ENCODE measurements at regions not wholly inside any gene's neighbourhood (a gene's known extent, or its start where the extent isn't known, plus 50 kb on each side); places are given as distances from the start of the nearest gene placed in this dataset.

GRCh38 chr1:198864695-198865094, 225.9 kb downstream of the PTPRC start:
- FAIRE-seq: no peak

- no peak for FAIRE-seq
Measured at GRCh38 chr1:198865319-198865718, 226.5 kb downstream of the PTPRC start.

- no peak for FAIRE-seq
Measured at GRCh38 chr1:198867182-198867581, 228.3 kb downstream of the PTPRC start.

GRCh38 chr1:198873696-198874230, 234.9 kb downstream of the PTPRC start:
- no peak for FAIRE-seq

- no peak for FAIRE-seq
Measured at GRCh38 chr1:198876371-198876871, 237.6 kb downstream of the PTPRC start.

- FAIRE-seq: no peak
Measured at GRCh38 chr1:198878566-198878965, 239.7 kb downstream of the PTPRC start.

GRCh38 chr1:198879711-198880306, 241.0 kb downstream of the PTPRC start:
- FAIRE-seq: no peak

- FAIRE-seq: no peak
Measured at GRCh38 chr1:198880397-198880796, 241.6 kb downstream of the PTPRC start.

GRCh38 chr1:198880818-198881597, 242.2 kb downstream of the PTPRC start:
- no peak for FAIRE-seq

- no peak for FAIRE-seq
Measured at GRCh38 chr1:198883184-198883583, 244.3 kb downstream of the PTPRC start.

- FAIRE-seq: no peak
Measured at GRCh38 chr1:198887866-198888265, 249.0 kb downstream of the PTPRC start.

- FAIRE-seq: no peak
Measured at GRCh38 chr1:198888379-198888943, 249.6 kb downstream of the PTPRC start.

GRCh38 chr1:198889101-198889500, 250.3 kb downstream of the PTPRC start:
- no peak for FAIRE-seq

- no peak for FAIRE-seq
Measured at GRCh38 chr1:198889749-198890148, 250.9 kb downstream of the PTPRC start.

GRCh38 chr1:198890214-198890930, 251.5 kb downstream of the PTPRC start:
- FAIRE-seq: no peak

- no peak for FAIRE-seq
Measured at GRCh38 chr1:198892065-198892464, 253.2 kb downstream of the PTPRC start.

GRCh38 chr1:198893141-198893540, 254.3 kb downstream of the PTPRC start:
- no peak for FAIRE-seq

- no peak for FAIRE-seq
Measured at GRCh38 chr1:198893763-198894444, 255.1 kb downstream of the PTPRC start.

- FAIRE-seq: no peak
Measured at GRCh38 chr1:198901266-198901665, 262.4 kb downstream of the PTPRC start.

GRCh38 chr1:198902655-198903054, 263.8 kb downstream of the PTPRC start:
- FAIRE-seq: no peak

GRCh38 chr1:198903203-198903602, 264.4 kb downstream of the PTPRC start:
- no peak for FAIRE-seq

GRCh38 chr1:198903621-198904020, 264.8 kb downstream of the PTPRC start:
- no peak for FAIRE-seq
